Activated T-cell treated with anti-CD3 and anti-CD28 coated beads, Interleukin-2, amount 50 U/mL, for 4 hours (primary cell): ENCODE measurements at regions not wholly inside any gene's neighbourhood (a gene's known extent, or its start where the extent isn't known, plus 50 kb on each side); places are given as distances from the start of the nearest gene placed in this dataset.

Experiments
- ATAC-seq, 2 donors: fragments of 200-7000 bp; cut with Tn5 transposase; one replicate each; pipeline ENCODE4 v1.10.0; 2021
- DNase-seq: peaks from one replicate; pipeline ENCODE4 v3.0.0-alpha.2; 2020
- H3K27me3 Mint-ChIP-seq: one replicate; pipeline ENCODE4 v1.8.0; 2021; ENCODE audit warnings: low read depth, mixed read lengths
- H3K36me3 Mint-ChIP-seq: one replicate; pipeline ENCODE4 v1.8.0; 2022; ENCODE audit warnings: mixed read lengths; ENCODE audit not compliant: insufficient read depth
- H3K4me1 Mint-ChIP-seq: one replicate; pipeline ENCODE4 v1.8.0; 2021; ENCODE audit warnings: low read depth, mixed read lengths
- H3K4me3 Mint-ChIP-seq: one replicate; pipeline ENCODE4 v1.8.0; 2021; ENCODE audit warnings: mild to moderate bottlenecking, moderate library complexity, mixed read lengths
- H3K9me3 Mint-ChIP-seq: one replicate; pipeline ENCODE4 v1.8.0; 2021; ENCODE audit warnings: mixed read lengths

DNA sequence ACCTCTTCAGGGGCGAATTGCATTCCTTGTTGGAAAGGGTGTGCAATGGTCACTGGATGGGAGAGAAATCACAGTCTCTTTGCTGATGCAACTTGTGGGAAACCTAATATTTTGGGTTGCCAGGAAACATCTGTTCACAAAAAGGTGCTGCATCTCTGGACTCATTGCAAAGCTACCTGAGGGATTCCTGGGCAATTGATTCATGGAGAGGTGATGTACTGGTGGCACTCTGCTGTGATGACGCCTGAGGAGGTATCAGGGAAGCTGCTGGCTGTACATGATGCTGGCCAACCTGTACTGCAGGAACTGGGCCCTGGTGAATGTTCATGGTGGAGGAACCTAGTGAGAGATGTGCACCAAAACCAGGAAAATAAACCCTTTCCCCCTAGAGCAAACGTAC lies 516.0 kb upstream of the SPHKAP start:
- no peaks in the 10 kb centered on the region for H3K27me3 Mint-ChIP-seq
- H3K9me3 Mint-ChIP-seq = peaks cover 3% of the 10 kb centered on the region
- H3K4me3 Mint-ChIP-seq = no peak overlapping the region
- H3K36me3 Mint-ChIP-seq = no peaks in the 10 kb centered on the region
- ATAC-seq (no peak), DNase-seq (no peak)
- H3K4me1 Mint-ChIP-seq = no peaks in the 10 kb centered on the region

DNA sequence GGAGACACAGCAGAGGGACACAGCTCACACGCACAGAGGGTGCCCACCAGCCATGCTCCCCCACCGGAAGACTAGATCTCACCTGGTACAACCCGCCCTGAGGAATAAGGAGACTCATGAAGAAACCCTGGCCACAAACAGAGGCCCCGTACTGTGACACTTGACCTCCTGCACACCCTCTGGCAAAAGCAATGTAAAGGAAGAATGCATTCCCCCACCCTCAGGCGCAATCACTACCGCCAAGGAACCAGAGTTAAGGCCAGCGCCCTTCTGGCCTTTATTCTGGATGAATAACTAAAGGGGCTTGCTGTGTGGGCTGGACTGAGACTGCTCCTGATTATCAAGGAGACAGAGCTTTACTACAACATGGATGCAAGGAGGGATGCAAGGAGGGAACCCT lies 509.2 kb upstream of the SPHKAP start:
- H3K4me1 Mint-ChIP-seq = no peaks in the 10 kb centered on the region
- peaks cover 17% of the 10 kb centered on the region for H3K9me3 Mint-ChIP-seq
- ATAC-seq (no peak), DNase-seq (no peak)
- no peak overlapping the region for H3K4me3 Mint-ChIP-seq
- H3K36me3 Mint-ChIP-seq = no peaks in the 10 kb centered on the region
- no peaks in the 10 kb centered on the region for H3K27me3 Mint-ChIP-seq

DNA sequence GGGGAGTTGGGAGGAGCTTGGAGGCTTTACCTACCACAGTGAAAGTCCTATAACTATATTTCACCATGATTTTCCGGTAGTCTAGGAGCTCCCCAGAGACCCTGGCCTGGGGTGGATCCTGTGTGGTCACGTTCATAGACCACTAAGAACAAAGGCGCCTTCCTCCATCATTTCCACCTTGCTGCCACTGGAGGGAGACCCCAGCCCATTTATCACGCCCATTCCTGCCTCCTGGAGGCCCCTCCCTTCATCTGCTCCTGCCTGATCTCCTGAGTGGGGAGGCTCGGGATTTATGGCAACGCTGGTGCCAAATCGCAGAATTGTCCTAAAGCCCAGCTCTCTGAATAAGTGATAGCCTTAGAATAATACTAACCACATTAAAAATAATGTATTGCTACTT lies 507.6 kb upstream of the SPHKAP start:
- Mint-ChIP-seq H3K9me3 (peaks cover 20% of the 10 kb centered on the region), H3K27me3 (no peaks in the 10 kb centered on the region), H3K36me3 (no peaks in the 10 kb centered on the region), H3K4me3 (no peak overlapping the region), H3K4me1 (no peaks in the 10 kb centered on the region)
- no peak for ATAC-seq
- DNase-seq = no peak

DNA sequence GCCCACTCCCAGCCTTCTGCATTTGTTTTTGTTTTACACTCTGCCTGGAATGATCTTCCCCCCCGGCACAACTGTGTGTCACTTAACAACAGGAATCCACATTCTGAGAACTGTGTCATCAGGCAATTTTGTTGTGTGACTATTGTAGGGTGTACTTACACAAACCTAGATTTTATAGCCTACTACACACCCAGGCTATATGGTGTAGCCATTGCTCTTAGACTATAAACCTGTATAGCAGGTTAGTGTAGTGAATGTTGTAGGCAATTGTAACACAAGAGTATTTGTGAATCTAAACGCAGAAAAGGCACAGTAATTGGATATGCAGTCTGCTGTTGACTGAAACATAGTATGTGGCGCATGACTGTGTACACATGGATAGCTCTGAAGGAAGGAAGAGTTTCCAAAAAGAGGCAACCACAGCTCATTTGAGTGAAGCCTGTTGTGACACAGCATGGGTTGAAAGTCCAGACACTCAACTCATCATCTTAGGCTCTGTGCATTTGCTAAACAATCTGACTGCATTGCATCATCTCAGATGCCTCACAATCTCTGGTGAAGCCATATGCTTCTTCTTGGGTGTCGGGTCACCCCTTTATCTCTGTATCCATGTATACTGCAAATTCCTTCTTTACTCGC lies 506.6 kb upstream of the SPHKAP start:
- ATAC-seq = no peak
- Mint-ChIP-seq H3K4me3 (no peak overlapping the region), H3K9me3 (peaks cover 20% of the 10 kb centered on the region), H3K27me3 (no peaks in the 10 kb centered on the region), H3K36me3 (no peaks in the 10 kb centered on the region), H3K4me1 (no peaks in the 10 kb centered on the region)
- DNase-seq = no peak

DNA sequence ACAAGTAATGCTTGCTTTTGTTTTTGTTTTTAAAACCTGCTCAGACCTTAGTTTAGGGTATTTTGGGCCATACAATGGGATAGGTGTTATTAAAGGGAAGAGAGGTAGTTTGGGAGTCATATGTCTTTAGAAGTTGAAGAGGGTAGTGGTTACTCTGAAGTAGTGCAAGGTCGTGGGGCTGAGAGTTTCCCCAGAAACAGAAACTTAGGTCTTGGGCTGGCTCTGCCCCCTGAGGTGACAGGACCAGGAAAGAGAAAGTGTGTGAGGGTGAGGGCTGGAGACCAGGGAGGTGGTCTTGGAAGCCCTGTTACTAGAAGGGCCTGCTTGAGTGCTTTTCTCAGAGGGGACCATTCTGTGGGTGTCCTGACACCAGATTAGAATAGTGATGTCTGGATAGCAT lies 500.5 kb upstream of the SPHKAP start:
- H3K4me1 Mint-ChIP-seq = no peaks in the 10 kb centered on the region
- DNase-seq = no peak
- no peaks in the 10 kb centered on the region for H3K27me3 Mint-ChIP-seq
- H3K36me3 Mint-ChIP-seq = no peaks in the 10 kb centered on the region
- ATAC-seq = no peak
- H3K9me3 Mint-ChIP-seq = peaks cover 3% of the 10 kb centered on the region
- no peak overlapping the region for H3K4me3 Mint-ChIP-seq

DNA sequence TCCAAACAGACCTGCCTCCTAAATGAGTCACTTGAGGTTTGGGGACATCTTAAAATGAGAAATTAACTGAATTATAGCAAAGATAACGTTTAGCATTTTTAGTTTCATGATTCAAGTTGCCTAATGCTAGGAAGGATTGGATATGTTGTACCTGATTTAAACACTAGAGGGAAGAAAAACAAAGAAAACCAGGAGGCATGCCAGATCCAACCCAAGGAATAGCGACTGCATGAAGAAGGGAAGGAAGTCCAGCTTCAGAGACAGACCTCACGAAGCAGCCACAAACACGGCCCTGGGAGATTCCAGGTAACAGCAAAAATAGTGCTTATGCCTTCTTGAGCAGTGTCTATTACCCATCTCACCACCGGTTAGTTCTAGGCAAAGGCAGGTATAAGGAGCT lies 499.9 kb upstream of the SPHKAP start:
- peaks cover 3% of the 10 kb centered on the region for H3K9me3 Mint-ChIP-seq
- no peaks in the 10 kb centered on the region for H3K27me3 Mint-ChIP-seq
- no peak overlapping the region for H3K4me3 Mint-ChIP-seq
- ATAC-seq (no peak), DNase-seq (no peak)
- no peaks in the 10 kb centered on the region for H3K36me3 Mint-ChIP-seq
- H3K4me1 Mint-ChIP-seq = no peaks in the 10 kb centered on the region

DNA sequence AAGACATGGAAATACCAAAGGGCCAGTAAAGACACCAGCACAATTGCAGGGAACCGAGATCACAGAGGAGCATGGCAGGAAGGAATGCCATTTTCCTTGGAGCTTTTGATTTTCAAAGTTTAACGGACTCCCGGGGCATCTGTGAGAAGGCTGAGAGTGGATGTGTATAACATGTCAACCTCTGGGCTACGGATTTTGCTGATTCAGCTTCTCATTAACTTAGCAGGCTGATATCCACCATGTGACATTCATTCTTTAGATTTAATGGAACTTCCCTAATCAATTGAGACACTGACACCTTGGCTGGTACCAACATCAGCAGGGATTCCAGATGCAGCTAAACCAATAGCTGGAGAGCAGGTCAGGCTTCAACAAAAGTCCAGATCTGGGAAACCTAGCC lies 496.6 kb upstream of the SPHKAP start:
- ATAC-seq (no peak), DNase-seq (no peak)
- peaks cover 5% of the 10 kb centered on the region for H3K9me3 Mint-ChIP-seq
- no peak overlapping the region for H3K4me3 Mint-ChIP-seq
- H3K36me3 Mint-ChIP-seq = no peaks in the 10 kb centered on the region
- no peaks in the 10 kb centered on the region for H3K27me3 Mint-ChIP-seq
- no peaks in the 10 kb centered on the region for H3K4me1 Mint-ChIP-seq

DNA sequence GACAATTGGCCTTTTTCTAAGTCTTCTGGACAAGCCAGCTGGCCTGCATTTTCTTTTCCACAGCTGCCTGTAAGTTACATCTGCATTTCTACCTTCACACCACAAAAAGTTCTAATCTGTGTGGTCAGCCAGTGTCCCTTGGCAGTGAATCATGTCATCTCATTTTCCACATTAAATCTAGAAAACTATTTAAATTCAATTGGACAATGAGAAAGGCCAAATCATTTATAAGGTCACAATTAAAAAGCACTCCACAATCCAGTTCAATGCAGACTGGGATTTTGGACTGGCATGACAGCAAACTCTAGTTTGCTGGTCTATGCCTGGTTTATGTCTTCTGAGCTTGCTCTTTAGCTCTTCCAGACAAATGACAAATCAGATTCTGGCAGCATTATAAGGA lies 494.2 kb upstream of the SPHKAP start:
- Mint-ChIP-seq H3K36me3 (no peaks in the 10 kb centered on the region), H3K4me1 (no peaks in the 10 kb centered on the region), H3K4me3 (no peak overlapping the region), H3K27me3 (no peaks in the 10 kb centered on the region), H3K9me3 (peaks cover 5% of the 10 kb centered on the region)
- DNase-seq (no peak), ATAC-seq (no peak)

DNA sequence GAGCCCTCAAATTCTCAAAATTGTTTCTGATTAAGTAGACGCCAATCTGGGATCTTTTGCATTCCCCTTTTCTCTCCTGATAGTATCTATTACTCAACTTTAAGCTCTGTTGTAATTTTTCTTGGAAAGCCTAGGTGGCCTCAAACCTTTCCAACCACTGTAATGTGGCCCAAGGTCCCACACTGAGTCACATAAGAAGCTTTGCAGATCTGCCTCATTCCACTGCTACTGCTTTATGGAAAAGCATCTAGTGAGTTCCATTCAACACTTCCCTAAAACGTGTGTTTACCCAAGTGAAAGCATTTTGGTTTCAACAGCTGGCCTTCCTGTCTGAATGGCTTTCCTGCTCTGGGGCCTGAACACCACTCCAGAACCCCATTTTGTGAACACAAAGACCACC lies 493.6 kb upstream of the SPHKAP start:
- no peak overlapping the region for H3K4me3 Mint-ChIP-seq

DNA sequence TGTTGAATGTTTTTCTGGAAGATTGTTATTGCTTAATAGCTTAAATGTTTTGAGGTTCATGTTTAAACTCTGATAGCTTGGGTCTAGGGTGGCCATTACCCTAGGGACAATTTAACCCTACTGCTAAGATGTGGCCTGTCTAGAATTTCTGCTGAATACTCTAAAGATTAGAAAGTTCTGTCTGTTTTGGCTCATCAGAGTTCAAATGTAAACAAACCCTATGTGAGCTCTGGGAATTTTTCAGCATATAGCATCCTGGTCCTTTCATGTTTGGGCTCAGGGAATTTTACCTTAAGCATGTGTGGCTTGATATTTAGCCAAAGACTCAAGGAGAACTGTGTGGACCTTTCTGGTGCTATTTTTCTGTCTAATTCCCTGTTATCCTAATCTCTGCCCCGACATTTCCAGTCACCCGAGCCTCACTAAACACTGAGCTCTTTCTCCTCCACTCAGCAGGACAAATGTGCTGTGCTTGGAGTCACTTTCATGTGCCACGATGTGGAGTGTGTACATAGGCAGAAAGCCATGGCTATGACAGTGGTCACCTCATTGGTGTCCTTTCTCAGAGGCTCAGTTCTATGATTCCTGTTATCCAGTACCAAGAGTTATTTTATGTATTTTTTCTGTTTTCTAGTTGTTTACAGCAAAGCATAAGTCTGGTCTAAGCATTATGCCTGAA lies 492.5 kb upstream of the SPHKAP start:
- H3K27me3 Mint-ChIP-seq = no peaks in the 10 kb centered on the region
- H3K4me1 Mint-ChIP-seq = no peaks in the 10 kb centered on the region
- H3K4me3 Mint-ChIP-seq = no peak overlapping the region
- H3K36me3 Mint-ChIP-seq = no peaks in the 10 kb centered on the region
- ATAC-seq (no peak), DNase-seq (no peak)
- H3K9me3 Mint-ChIP-seq = peaks cover 9% of the 10 kb centered on the region

More for the DNA sequence above, 493.6 kb upstream of the SPHKAP start:
- no peaks in the 10 kb centered on the region for H3K4me1 Mint-ChIP-seq
- ATAC-seq = no peak
- H3K27me3 Mint-ChIP-seq = no peaks in the 10 kb centered on the region
- H3K9me3 Mint-ChIP-seq = peaks cover 5% of the 10 kb centered on the region
- no peak for DNase-seq
- H3K36me3 Mint-ChIP-seq = no peaks in the 10 kb centered on the region

DNA sequence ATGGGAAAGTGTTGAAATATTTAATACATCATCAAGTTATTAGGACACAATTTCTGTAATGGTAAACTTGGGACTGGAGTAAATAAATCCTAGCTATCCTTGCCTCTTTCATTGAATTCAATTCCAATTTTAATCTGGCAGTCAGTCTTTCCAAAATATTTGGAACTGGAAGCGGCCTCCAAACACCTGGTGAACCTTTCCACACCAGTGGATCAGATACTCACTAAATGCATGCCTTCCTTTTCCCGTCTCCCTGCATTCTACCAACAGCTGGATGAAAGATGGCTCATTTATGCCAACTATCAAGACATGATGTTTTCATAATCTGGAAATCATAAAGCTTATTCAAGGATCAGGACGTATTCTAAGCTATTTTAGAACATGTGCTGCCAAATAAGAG lies 488.2 kb upstream of the SPHKAP start:
- Mint-ChIP-seq H3K36me3 (no peaks in the 10 kb centered on the region), H3K27me3 (no peaks in the 10 kb centered on the region), H3K4me1 (no peaks in the 10 kb centered on the region), H3K4me3 (no peak overlapping the region), H3K9me3 (peaks cover 9% of the 10 kb centered on the region)
- DNase-seq = no peak
- ATAC-seq = no peak

DNA sequence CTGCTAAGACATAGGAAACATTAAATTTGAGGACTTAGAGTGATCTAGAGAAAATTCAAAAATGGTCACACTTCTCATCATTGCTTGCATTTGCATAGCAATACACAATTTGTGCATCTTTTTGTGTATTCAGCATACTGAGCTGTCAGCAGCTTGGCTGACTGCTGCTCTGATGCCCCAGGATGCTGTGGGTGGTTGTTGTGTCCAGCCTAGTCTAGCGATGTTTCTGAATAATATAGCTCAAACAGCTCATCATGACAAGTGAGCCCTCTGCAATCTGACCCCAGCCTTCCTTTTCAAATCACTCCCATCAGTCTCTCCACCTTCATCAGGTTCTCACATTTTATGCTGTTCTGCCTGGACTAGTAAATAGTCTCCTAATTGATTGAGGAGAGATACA lies 483.7 kb upstream of the SPHKAP start:
- H3K4me1 Mint-ChIP-seq = no peaks in the 10 kb centered on the region
- DNase-seq (no peak), ATAC-seq (no peak)
- no peaks in the 10 kb centered on the region for H3K27me3 Mint-ChIP-seq
- H3K36me3 Mint-ChIP-seq = no peaks in the 10 kb centered on the region
- H3K4me3 Mint-ChIP-seq = no peak overlapping the region
- H3K9me3 Mint-ChIP-seq = peaks cover 11% of the 10 kb centered on the region

DNA sequence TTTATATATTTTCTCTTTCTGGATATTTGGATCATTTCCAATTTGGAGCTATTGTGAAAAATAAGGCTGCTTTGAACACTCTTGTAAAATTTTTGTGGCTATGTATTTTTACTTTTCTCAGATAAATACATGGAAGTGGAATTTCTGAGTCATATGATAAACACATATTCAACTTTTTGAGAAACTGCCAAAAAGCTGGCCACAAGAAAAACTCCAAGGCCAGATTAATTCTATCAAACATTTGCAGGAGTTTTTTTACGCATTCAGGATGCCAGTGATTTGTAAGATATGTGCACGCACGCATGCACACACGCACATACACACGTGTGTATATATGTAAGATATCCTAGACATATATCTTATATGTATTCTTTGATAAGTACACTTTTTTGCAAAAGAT lies 477.5 kb upstream of the SPHKAP start:
- ATAC-seq (no peak), DNase-seq (no peak)
- H3K36me3 Mint-ChIP-seq = no peaks in the 10 kb centered on the region
- H3K4me3 Mint-ChIP-seq = no peak overlapping the region
- peaks cover 7% of the 10 kb centered on the region for H3K9me3 Mint-ChIP-seq
- H3K27me3 Mint-ChIP-seq = no peaks in the 10 kb centered on the region
- no peaks in the 10 kb centered on the region for H3K4me1 Mint-ChIP-seq

DNA sequence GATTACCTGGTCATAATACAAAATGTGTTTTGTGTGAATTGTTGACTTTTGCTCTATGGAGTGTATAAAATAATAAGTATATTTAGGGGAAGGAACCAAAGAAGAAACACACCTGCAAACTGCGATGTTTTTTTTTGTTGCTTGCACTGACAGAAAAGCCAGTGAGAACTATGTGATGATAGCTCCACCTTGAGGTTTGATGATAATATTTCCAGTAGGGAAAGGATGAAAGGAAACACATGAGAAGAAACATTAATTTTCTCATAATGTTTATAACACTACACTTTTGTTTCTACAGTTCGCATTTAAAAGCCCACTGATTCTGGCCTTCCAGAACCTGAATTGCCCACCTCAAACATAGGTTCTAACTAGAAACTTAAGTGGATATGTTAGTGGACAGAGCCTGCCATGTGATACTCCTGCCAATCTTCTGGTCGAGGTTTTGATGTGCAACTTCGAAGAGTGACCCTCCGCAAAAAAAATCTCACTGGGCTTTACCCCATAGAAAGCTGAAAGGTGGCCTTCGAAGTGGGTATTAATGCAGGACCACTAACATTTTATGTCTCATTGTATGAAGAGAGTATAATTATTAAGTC lies 476.4 kb upstream of the SPHKAP start:
- H3K36me3 Mint-ChIP-seq = no peaks in the 10 kb centered on the region
- no peaks in the 10 kb centered on the region for H3K27me3 Mint-ChIP-seq
- no peak for ATAC-seq
- H3K4me3 Mint-ChIP-seq = no peak overlapping the region
- DNase-seq = no peak
- H3K9me3 Mint-ChIP-seq = peaks cover 4% of the 10 kb centered on the region
- H3K4me1 Mint-ChIP-seq = no peaks in the 10 kb centered on the region

DNA sequence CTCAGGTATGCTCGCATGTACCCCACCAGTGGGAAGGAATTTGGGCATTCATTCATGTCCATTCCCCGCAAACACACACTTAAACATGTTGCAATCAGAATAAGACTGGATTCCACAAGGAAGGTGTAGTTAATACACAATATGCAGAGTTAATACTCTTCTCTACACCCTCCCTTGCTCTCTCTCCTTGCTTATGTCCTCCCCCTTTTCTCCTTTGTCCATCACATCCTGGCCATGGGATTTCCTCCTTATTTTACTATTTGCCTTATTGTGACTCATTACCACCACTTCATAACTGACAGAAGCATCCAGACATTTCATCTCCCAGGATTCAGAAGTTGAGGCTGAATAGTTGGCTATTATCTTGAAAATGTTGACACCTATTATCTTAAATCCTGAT lies 473.8 kb upstream of the SPHKAP start:
- DNase-seq = no peak
- Mint-ChIP-seq H3K36me3 (no peaks in the 10 kb centered on the region), H3K4me1 (no peaks in the 10 kb centered on the region), H3K4me3 (no peak overlapping the region), H3K9me3 (peaks cover 3% of the 10 kb centered on the region), H3K27me3 (no peaks in the 10 kb centered on the region)
- no peak for ATAC-seq
